Cardiac fibroblast (primary cell): ENCODE measurements at regions not wholly inside any gene's neighbourhood (a gene's known extent, or its start where the extent isn't known, plus 50 kb on each side); places are given as distances from the start of the nearest gene placed in this dataset.

Experiments
- DNase-seq, 2 donors: peaks; one replicate each; pipeline versions ENCODE4 v3.0.0 to v3.0.0-alpha.2; 2010; ENCODE audit warnings: low read depth in 2 of 2
- H3K4me3 ChIP-seq, 2 donors: replicated peaks in 1 of 2; 1 replicate in 1 of 2; 2 replicates in 1 of 2; pipeline ENCODE4 v1.5.1; 2011; ENCODE audit warnings: low read depth in 2 of 2, low read length in 2 of 2, mild to moderate bottlenecking in 2 of 2, moderate library complexity in 1 of 2
- CTCF ChIP-seq: IDR thresholded peaks from one replicate; pipeline ENCODE4 v1.5.1; 2011; ENCODE audit warnings: low read depth, mild to moderate bottlenecking, low read length, inconsistent platforms

DNA sequence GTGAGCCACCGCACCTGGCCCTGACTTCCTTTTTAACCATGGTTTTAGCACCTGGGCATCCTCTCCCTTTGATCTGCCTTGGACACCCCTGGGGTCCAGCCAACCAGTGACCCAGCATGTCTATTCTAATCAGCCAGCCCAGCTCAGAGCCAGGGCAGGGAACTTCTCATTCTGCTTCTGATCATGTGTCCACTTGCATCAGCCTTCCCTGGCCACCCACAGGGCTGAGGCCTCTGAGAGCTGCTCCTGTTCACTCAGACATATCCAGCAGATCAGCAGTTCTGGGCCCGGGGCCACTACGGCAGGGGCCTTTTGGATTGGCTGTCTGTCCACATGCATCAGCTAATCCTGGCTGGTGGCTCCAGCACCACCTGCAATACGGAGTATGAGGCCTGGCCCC lies 117.9 kb upstream of the MAP1LC3B2 start:
- no peak for TF ChIP-seq CTCF
- no peak overlapping the region for H3K4me3 ChIP-seq
- no peak for DNase-seq

DNA sequence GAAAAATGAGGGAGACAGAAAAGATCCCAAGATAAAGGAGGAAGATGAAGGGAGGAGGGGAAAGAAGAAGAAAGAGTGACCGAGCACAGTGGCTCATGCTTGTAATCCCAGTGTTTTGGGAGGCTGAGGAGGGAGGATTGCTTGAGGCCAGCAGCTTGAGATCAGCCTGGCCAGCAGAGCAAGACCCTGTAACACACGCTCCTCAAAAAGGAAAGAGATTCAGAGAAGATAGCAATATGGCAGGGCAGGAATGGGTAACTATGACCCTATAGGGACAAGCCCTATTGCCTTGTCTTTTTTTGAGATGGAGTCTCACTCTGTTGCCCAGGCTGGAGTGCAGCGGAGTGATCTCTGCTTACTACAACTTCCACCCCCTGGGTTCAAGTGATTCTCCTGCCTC lies 116.9 kb upstream of the MAP1LC3B2 start:
- TF ChIP-seq CTCF, result no peak

GRCh38 chr12:116442946-116443345 lies 116.2 kb upstream of the MAP1LC3B2 start:
- DNase-seq, result no peak
- TF ChIP-seq CTCF, result no peak
- H3K4me3 ChIP-seq, result no peak overlapping the region

More for the DNA sequence above, 116.9 kb upstream of the MAP1LC3B2 start:
- no peak for DNase-seq
- no peak overlapping the region for H3K4me3 ChIP-seq

DNA sequence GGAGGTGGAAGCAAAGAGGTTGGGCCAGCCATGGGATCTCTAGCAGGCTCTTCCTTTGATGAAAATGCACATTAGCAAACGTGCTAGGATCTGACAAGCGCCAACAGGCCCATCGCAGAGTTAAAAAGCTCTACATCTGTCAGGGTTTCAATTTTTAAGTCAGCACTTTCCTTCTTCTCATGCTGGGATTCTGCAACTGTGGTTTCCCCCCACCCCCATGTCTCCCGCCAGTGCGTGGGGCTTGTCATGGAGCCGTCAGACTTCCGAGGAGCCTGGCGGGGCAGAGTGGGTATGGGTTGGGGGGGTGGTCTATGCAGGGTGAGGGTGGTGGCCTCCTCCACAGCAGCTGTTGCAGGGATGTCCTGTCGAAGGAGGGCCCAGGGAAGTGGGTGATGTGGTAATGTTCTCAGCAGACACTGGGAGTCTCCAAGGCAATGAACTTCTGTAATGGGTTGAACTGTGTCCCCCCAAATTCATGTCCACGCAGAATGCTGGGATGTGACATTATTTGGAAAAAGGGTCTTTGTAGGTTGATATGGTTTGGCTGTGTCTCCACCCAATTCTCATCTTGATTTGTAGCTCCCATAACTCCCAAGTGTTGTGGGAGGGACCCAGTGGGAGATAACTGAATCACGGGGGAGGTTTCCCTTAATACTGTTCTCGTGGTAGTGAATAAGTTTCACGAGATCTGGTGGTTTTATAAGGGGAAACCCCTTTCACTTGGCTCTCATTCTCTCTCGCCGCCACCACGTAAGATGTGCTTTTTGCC lies 115.2 kb upstream of the MAP1LC3B2 start:
- TF ChIP-seq CTCF, result no peak
- no peak overlapping the region for H3K4me3 ChIP-seq
- DNase-seq, result no peak

GRCh38 chr12:116444590-116444943 lies 114.6 kb upstream of the MAP1LC3B2 start:
- no peak for DNase-seq
- no peak for TF ChIP-seq CTCF
- no peak overlapping the region for H3K4me3 ChIP-seq

DNA sequence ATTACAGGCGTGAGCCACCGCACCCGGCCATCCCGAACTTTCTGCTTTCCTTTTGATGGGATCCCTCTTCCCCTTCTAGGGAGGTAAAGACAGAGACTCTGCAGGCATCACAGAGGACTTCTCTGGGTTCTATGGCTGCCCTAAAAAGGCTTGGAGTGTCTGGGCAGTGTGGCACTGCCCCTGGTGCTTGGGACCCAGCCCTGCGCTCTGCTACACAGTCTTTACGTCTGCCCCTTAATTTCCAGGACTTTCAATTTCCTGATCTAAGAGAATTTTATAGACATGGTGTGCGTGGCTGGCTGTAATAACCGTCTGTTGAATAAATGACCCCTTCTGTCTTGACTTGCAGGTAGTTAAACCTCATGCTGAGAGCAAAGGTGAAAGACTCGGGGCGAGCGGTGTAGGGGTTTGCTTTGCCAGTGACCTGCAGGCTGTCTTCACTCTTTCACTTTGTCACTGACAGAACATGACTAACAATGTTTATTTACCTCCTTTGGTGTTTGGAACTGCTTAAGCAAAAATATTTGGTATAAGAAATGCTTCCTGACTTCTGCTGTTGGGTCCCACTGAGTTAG lies 110.9 kb upstream of the MAP1LC3B2 start:
- no peak overlapping the region for H3K4me3 ChIP-seq
- TF ChIP-seq CTCF, result no peak
- DNase-seq, result no peak
